GM18907 (cell line): ENCODE measurements at regions not wholly inside any gene's neighbourhood (a gene's known extent, or its start where the extent isn't known, plus 50 kb on each side); places are given as distances from the start of the nearest gene placed in this dataset.
"Not testable (repeated sequence)": the region's sequence is repeated elsewhere in the genome, so short reads cannot be mapped to it uniquely, and the experiment has no call there.

Experiments
- ATAC-seq: cut with Tn5 transposase; IDR thresholded peaks from one replicate; pipeline ENCODE4 v1.9.1; 2021; ENCODE audit warnings: mild to moderate bottlenecking, moderate library complexity; ENCODE audit not compliant: unreplicated experiment

GRCh38 chr15:36039996-36040572 lies 494.1 kb upstream of the DPH6 start:
- ATAC-seq: no peak

GRCh38 chr15:36047018-36047716 lies 501.2 kb upstream of the DPH6 start:
- ATAC-seq: not testable (repeated sequence)

- ATAC-seq: no peak
Measured at GRCh38 chr15:36050899-36051298, 504.9 kb upstream of the DPH6 start.

GRCh38 chr15:36052641-36053040 lies 506.7 kb upstream of the DPH6 start:
- ATAC-seq: not testable (repeated sequence)

GRCh38 chr15:36053746-36054145 lies 507.8 kb upstream of the DPH6 start:
- no peak for ATAC-seq

GRCh38 chr15:36059596-36059995 lies 513.6 kb upstream of the DPH6 start:
- ATAC-seq: no peak

- ATAC-seq: no peak
Measured at GRCh38 chr15:36062357-36062756, 516.4 kb upstream of the DPH6 start.

- ATAC-seq: no peak
Measured at GRCh38 chr15:36066757-36067156, 512.7 kb upstream of the CDIN1 start.

- no peak for ATAC-seq
Measured at GRCh38 chr15:36067483-36068274, 511.7 kb upstream of the CDIN1 start.

- ATAC-seq: no peak
Measured at GRCh38 chr15:36075333-36075732, 504.1 kb upstream of the CDIN1 start.

GRCh38 chr15:36079021-36079420 lies 500.4 kb upstream of the CDIN1 start:
- ATAC-seq: no peak

- ATAC-seq: no peak
Measured at GRCh38 chr15:36080759-36081158, 498.7 kb upstream of the CDIN1 start.

GRCh38 chr15:36090286-36090946 lies 489.0 kb upstream of the CDIN1 start:
- ATAC-seq: no peak

GRCh38 chr15:36106640-36107335 lies 472.6 kb upstream of the CDIN1 start:
- no peak for ATAC-seq

- no peak for ATAC-seq
Measured at GRCh38 chr15:36108541-36108940, 470.9 kb upstream of the CDIN1 start.

- no peak for ATAC-seq
Measured at GRCh38 chr15:36109943-36110658, 469.3 kb upstream of the CDIN1 start.

GRCh38 chr15:36110659-36110993 lies 468.8 kb upstream of the CDIN1 start:
- no peak for ATAC-seq

- ATAC-seq: no peak
Measured at GRCh38 chr15:36117296-36117787, 462.1 kb upstream of the CDIN1 start.

GRCh38 chr15:36126194-36126593 lies 453.2 kb upstream of the CDIN1 start:
- ATAC-seq: no peak

GRCh38 chr15:36130641-36131310 lies 448.6 kb upstream of the CDIN1 start:
- ATAC-seq: no peak
